Smooth muscle cell (in vitro differentiated cells): ENCODE measurements at regions not wholly inside any gene's neighbourhood (a gene's known extent, or its start where the extent isn't known, plus 50 kb on each side); places are given as distances from the start of the nearest gene placed in this dataset.

ENCODE experiments used
- DNase-seq: peaks from one replicate; lab custom pipeline; 2025; ENCODE audit not compliant: unreplicated experiment; lab: John Stamatoyannopoulos, UW
- H2AFZ ChIP-seq: fragments of 200-600 bp; sonication (generic); 2 replicates; pipeline ENCODE4 v1.6.0; 2016; ENCODE audit warnings: antibody characterized with exemption, low read depth, mild to moderate bottlenecking
- H3F3A ChIP-seq: fragments of 200-600 bp; sonication (generic); 2 replicates; pipeline ENCODE4 v1.6.0; 2017; ENCODE audit warnings: antibody characterized with exemption, low read depth
- H3K27ac ChIP-seq: fragments of 200-600 bp; sonication (generic); 2 replicates; pipeline ENCODE4 v1.5.1; 2016; ENCODE audit warnings: low read depth, mild to moderate bottlenecking
- H3K27me3 ChIP-seq: fragments of 200-600 bp; sonication (generic); 2 replicates; pipeline ENCODE4 v1.6.1; 2016; ENCODE audit warnings: low read depth, mild to moderate bottlenecking
- H3K36me3 ChIP-seq: fragments of 200-600 bp; sonication (generic); 2 replicates; pipeline ENCODE4 v1.5.1; 2016; ENCODE audit warnings: low read depth
- H3K4me1 ChIP-seq: fragments of 200-600 bp; sonication (generic); 2 replicates; pipeline ENCODE4 v1.5.1; 2016; ENCODE audit warnings: low read depth
- H3K4me2 ChIP-seq: fragments of 200-600 bp; sonication (generic); 2 replicates; pipeline ENCODE4 v1.6.0; 2016; ENCODE audit warnings: mild to moderate bottlenecking
- H3K4me3 ChIP-seq: fragments of 200-600 bp; sonication (generic); 2 replicates; pipeline ENCODE4 v1.5.1; 2016; ENCODE audit warnings: mild to moderate bottlenecking
- H3K79me2 ChIP-seq: fragments of 200-600 bp; sonication (generic); 2 replicates; pipeline ENCODE4 v1.6.0; 2016; ENCODE audit warnings: low read depth, mild to moderate bottlenecking
- H3K9ac ChIP-seq: fragments of 200-600 bp; sonication (generic); 2 replicates; pipeline ENCODE4 v1.6.0; 2016; ENCODE audit warnings: low read depth
- H3K9me3 ChIP-seq: fragments of 200-600 bp; sonication (generic); replicated peaks from 2 replicates; pipeline ENCODE4 v1.5.1; 2016; ENCODE audit warnings: low read depth
- H4K20me1 ChIP-seq: fragments of 200-600 bp; sonication (generic); 2 replicates; pipeline ENCODE4 v1.6.0; 2016; ENCODE audit warnings: low read depth
- WGBS: methylation state at CpG from one replicate; pipeline ENCODE4 v1.1.7; 2016; ENCODE audit warnings: low lambda C conversion rate; 5-methylcytosine and 5-hydroxymethylcytosine counted together
- TF ChIP-seq, protein P1 (sequence below): fragments of 200-600 bp; sonication (generic); IDR thresholded peaks from 2 replicates; pipeline ENCODE4 v1.5.1; 2017; ENCODE audit warnings: borderline replicate concordance, mild to moderate bottlenecking, antibody characterized with exemption; ENCODE audit not compliant: insufficient read depth, poor library complexity, severe bottlenecking

DNA sequence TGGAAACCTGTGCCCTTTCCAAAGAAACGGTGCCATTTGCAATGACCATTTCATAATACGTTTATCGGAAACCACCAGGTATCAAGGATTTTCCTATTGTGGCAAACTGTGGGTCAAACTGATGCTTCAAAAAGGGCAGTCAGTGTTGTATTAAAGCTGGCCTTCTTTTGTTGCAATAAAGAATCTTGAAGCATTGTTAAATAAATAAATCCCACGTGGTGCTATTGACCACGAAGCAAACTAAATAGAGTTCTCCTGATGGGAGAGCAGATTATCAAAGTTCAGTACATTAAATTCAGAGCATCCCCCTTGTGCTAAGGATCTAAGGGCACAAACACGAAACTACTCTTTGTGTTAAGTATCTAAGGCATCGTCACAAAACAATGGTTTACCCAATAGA, 545.9 kb upstream of the MIR17HG start:
- TF ChIP-seq, protein P1, sequence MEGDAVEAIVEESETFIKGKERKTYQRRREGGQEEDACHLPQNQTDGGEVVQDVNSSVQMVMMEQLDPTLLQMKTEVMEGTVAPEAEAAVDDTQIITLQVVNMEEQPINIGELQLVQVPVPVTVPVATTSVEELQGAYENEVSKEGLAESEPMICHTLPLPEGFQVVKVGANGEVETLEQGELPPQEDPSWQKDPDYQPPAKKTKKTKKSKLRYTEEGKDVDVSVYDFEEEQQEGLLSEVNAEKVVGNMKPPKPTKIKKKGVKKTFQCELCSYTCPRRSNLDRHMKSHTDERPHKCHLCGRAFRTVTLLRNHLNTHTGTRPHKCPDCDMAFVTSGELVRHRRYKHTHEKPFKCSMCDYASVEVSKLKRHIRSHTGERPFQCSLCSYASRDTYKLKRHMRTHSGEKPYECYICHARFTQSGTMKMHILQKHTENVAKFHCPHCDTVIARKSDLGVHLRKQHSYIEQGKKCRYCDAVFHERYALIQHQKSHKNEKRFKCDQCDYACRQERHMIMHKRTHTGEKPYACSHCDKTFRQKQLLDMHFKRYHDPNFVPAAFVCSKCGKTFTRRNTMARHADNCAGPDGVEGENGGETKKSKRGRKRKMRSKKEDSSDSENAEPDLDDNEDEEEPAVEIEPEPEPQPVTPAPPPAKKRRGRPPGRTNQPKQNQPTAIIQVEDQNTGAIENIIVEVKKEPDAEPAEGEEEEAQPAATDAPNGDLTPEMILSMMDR, result no peak
- H3K9me3 ChIP-seq, result no peaks in the 10 kb centered on the region
- H3K27ac ChIP-seq, result no peak overlapping the region
- no peaks in the 10 kb centered on the region for H3K79me2 ChIP-seq
- H2AFZ ChIP-seq, result no peak overlapping the region
- no peak overlapping the region for H3K4me3 ChIP-seq
- H4K20me1 ChIP-seq, result no peaks in the 10 kb centered on the region
- no peak overlapping the region for H3K4me2 ChIP-seq
- H3K4me1 ChIP-seq, result peaks cover 6% of the 10 kb centered on the region
- H3F3A ChIP-seq, result no peaks in the 10 kb centered on the region
- H3K27me3 ChIP-seq, result no peaks in the 10 kb centered on the region
- WGBS, result 82% methylated on average over 7 of the region's 7 CpGs
- no peaks in the 10 kb centered on the region for H3K36me3 ChIP-seq
- no peak overlapping the region for H3K9ac ChIP-seq
- DNase-seq, result no peak

DNA sequence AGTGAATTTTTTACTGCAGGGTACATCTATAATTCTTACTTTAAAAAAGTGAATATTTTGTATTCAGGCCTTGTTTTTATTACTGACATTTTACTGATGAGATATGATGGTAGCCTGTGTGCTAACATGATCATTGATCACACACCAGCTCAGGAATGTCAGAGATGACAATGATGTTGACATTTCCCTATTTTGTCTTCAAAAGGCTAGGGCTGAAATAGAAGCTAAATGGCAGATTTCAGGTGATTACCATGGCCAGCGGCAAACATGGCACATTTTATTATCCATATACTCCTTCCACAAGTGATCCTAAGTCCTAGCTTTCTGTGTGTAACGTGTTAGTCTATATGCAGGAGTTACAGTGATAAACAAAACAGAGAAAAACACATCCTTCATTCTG, 544.3 kb upstream of the MIR17HG start:
- no peak overlapping the region for H2AFZ ChIP-seq
- H3K36me3 ChIP-seq, result no peaks in the 10 kb centered on the region
- no peaks in the 10 kb centered on the region for H3F3A ChIP-seq
- no peak overlapping the region for H3K27ac ChIP-seq
- no peaks in the 10 kb centered on the region for H3K9me3 ChIP-seq
- H3K4me1 ChIP-seq, result peaks cover 6% of the 10 kb centered on the region
- H3K27me3 ChIP-seq, result no peaks in the 10 kb centered on the region
- no peak overlapping the region for H3K4me3 ChIP-seq
- no peaks in the 10 kb centered on the region for H4K20me1 ChIP-seq
- H3K79me2 ChIP-seq, result no peaks in the 10 kb centered on the region
- H3K4me2 ChIP-seq, result no peak overlapping the region
- H3K9ac ChIP-seq, result no peak overlapping the region
- WGBS, result 93% methylated on average over 2 of the region's 2 CpGs
- TF ChIP-seq, protein P1, result no peak
- DNase-seq, result no peak

DNA sequence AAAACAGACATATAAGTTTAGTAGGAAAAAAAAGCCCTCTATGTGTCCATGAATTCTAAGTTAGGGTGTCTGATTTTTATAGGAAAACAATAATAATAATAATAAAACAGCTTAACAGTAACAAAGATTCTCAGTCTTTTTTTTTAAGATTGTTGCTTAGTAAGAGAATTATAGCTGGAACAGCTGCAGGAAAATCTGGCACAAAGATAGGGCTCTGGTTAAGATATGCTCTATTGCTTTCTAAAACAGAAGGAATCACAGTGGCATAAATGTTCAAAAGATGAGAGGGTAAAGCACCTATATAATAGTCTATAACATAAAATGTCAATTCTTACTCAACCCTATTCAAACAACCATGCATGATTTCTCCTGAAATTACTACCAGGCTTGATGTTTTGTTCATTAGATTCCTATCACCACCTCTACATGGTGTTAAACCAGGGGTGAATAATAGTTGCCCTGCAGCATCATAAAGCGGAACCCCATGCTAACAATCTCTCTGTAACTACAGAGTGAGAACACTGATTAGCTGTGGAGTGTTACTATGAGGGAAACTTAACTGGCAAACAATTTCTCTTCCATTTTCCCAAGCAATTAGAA, 541.4 kb upstream of the MIR17HG start:
- H2AFZ ChIP-seq, result no peak overlapping the region
- H3K27me3 ChIP-seq, result no peaks in the 10 kb centered on the region
- no peak overlapping the region for H3K27ac ChIP-seq
- no peaks in the 10 kb centered on the region for H3K36me3 ChIP-seq
- H3K4me1 ChIP-seq, result peaks cover 6% of the 10 kb centered on the region
- no peak overlapping the region for H3K9ac ChIP-seq
- H3K4me2 ChIP-seq, result no peak overlapping the region
- TF ChIP-seq, protein P1, result no peak
- DNase-seq, result no peak
- H4K20me1 ChIP-seq, result no peaks in the 10 kb centered on the region
- H3K79me2 ChIP-seq, result no peaks in the 10 kb centered on the region
- no peaks in the 10 kb centered on the region for H3F3A ChIP-seq
- H3K4me3 ChIP-seq, result no peak overlapping the region
- H3K9me3 ChIP-seq, result no peaks in the 10 kb centered on the region
- WGBS, result 100% methylated on average over 1 of the region's 1 CpG

DNA sequence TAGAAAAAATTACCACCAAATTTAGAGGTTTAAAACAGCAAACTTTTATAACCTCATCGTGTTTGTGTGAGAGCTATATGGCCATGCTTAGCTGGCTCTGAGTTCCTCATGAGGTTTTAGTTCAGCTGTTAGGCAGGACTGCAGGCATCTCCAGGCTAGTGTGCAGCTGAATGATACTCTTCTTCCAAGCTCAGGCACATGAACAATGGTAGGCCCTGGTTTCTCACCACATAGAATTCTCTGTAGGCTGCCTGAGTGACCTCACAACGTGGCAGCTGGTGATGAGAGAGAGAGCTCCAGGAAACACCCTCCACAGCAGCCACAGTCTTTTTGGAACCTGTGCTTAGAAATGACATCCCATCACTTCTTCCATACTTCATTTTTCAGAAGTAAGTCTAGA, 540.6 kb upstream of the MIR17HG start:
- 79% methylated on average over 2 of the region's 2 CpGs for WGBS
- TF ChIP-seq, protein P1, result no peak
- Histone ChIP-seq H3K4me2 (no peak overlapping the region), H3K4me1 (peaks cover under 1% of the 10 kb centered on the region), H3K36me3 (no peaks in the 10 kb centered on the region), H4K20me1 (no peaks in the 10 kb centered on the region), H3F3A (no peaks in the 10 kb centered on the region), H3K9ac (no peak overlapping the region), H3K27ac (no peak overlapping the region), H3K79me2 (no peaks in the 10 kb centered on the region), H3K4me3 (no peak overlapping the region), H3K27me3 (no peaks in the 10 kb centered on the region), H3K9me3 (no peaks in the 10 kb centered on the region), H2AFZ (no peak overlapping the region)
- DNase-seq, result no peak
